Motor neuron (in vitro differentiated cells): ENCODE measurements at regions not wholly inside any gene's neighbourhood (a gene's known extent, or its start where the extent isn't known, plus 50 kb on each side); places are given as distances from the start of the nearest gene placed in this dataset.

ENCODE experiments used
- ATAC-seq, 8 experiments: fragments of 200-7000 bp; cut with Tn5 transposase; replicated peaks in 6 of 8; 2 replicates each; pipeline ENCODE4 v1.8.0; 2021; ENCODE audit warnings: mild to moderate bottlenecking in 8 of 8, moderate library complexity in 8 of 8
- H3K27ac ChIP-seq, 2 donors: fragments of 250-450 bp; sonication (Bioruptor Pico); 2 replicates each; pipeline ENCODE4 v1.9.0; 2021; ENCODE audit warnings: antibody characterized with exemption in 2 of 2, mild to moderate bottlenecking in 2 of 2, moderate library complexity in 1 of 2
- H3K4me1 ChIP-seq, 2 donors: fragments of 250-450 bp; sonication (Bioruptor Pico); replicated peaks in 1 of 2; 2 replicates each; pipeline ENCODE4 v1.6.1; 2021; ENCODE audit warnings: antibody characterized with exemption in 2 of 2, mild to moderate bottlenecking in 2 of 2, moderate library complexity in 1 of 2
- H3K4me3 ChIP-seq, 5 donors: fragments of 250-450 bp; sonication (Bioruptor Pico); 2 replicates each; pipeline ENCODE4 v1.9.0; 2021; ENCODE audit warnings: antibody characterized with exemption in 5 of 5, mild to moderate bottlenecking in 5 of 5, moderate library complexity in 4 of 5
- WGBS, 10 experiments: fragments of 450-650 bp; shearing (Covaris generic); methylation state at CpG; one replicate each; pipeline ENCODE4 v1.0.0; 2022; 5-methylcytosine and 5-hydroxymethylcytosine counted together
- in situ Hi-C, 9 experiments: fragments of 400-800 bp; cut with MboI; loops; one replicate each; pipeline ENCODE4 v1.15.0; 2021; ENCODE audit warnings: low sequenced_read_pairs in 9 of 9, low pct_unique_long_range_greater_than_20kb in 2 of 9; ENCODE audit not compliant: unreplicated experiment in 9 of 9

- 40 to 100% (median 83%) methylated on average over 1 to 2 of the region's 2 CpGs; no CpG with 5 or more reads in 2 of the 10 experiments for WGBS, 10 experiments
- Histone ChIP-seq H3K4me1 (no peaks in the 10 kb centered on the region), H3K4me3 (no peak overlapping the region), H3K27ac (no peak overlapping the region)
- in situ Hi-C loops = loop anchor here in 1 of 9 experiments (25.0 kb wide), 1 partner anchor 827 kb away; no protein-coding TSS in a partner anchor
- no peak for ATAC-seq
Observed at GRCh38 chr4:125760201-125760819, 445.6 kb downstream of the FAT4 start.

GRCh38 chr4:125760956-125761355 is 446.2 kb downstream of the FAT4 start:
- H3K4me1 ChIP-seq = no peaks in the 10 kb centered on the region
- ATAC-seq = no peak
- in situ Hi-C loops = loop anchor here in 1 of 9 experiments (25.0 kb wide), 1 partner anchor 826 kb away; no protein-coding TSS in a partner anchor
- no peak overlapping the region for H3K27ac ChIP-seq
- no peak overlapping the region for H3K4me3 ChIP-seq
- WGBS, 10 experiments = 53 to 100% (median 75%) methylated on average over 1 to 3 of the region's 3 CpGs

GRCh38 chr4:125762537-125762936 is 447.8 kb downstream of the FAT4 start:
- in situ Hi-C loops = loop anchor here in 1 of 9 experiments (25.0 kb wide), 1 partner anchor 825 kb away; no protein-coding TSS in a partner anchor
- 58 to 100% (median 86%) methylated on average over 1 to 3 of the region's 3 CpGs; no CpG with 5 or more reads in 3 of the 10 experiments for WGBS, 10 experiments
- no peak overlapping the region for H3K27ac ChIP-seq
- no peak overlapping the region for H3K4me3 ChIP-seq
- no peak for ATAC-seq
- peaks cover 0 to 4% of the 10 kb centered on the region in 2 donors for H3K4me1 ChIP-seq

GRCh38 chr4:125765941-125766340 is 451.2 kb downstream of the FAT4 start:
- Histone ChIP-seq H3K27ac (no peak overlapping the region), H3K4me1 (peaks cover 0 to 4% of the 10 kb centered on the region in 2 donors), H3K4me3 (no peak overlapping the region)
- no peak for ATAC-seq
- in situ Hi-C loops = loop anchor here in 1 of 9 experiments (25.0 kb wide), 1 partner anchor 821 kb away; no protein-coding TSS in a partner anchor

- 58 to 93% (median 83%) methylated on average over 2 to 6 of the region's 6 CpGs for WGBS, 10 experiments
- no peak for ATAC-seq
- peaks cover 0 to 4% of the 10 kb centered on the region in 2 donors for H3K4me1 ChIP-seq
- no peak overlapping the region for H3K27ac ChIP-seq
- H3K4me3 ChIP-seq = no peak overlapping the region
- in situ Hi-C loops = loop anchor here in 1 of 9 experiments (25.0 kb wide), 1 partner anchor 816 kb away; no protein-coding TSS in a partner anchor
Observed at GRCh38 chr4:125770814-125771398, 456.2 kb downstream of the FAT4 start.

GRCh38 chr4:125772680-125773079 is 457.9 kb downstream of the FAT4 start:
- WGBS, 10 experiments = 56 to 100% (median 100%) methylated on average over 1 of the region's 1 CpG; no CpG with 5 or more reads in 2 of the 10 experiments
- no peak overlapping the region for H3K27ac ChIP-seq
- no peak for ATAC-seq
- no peaks in the 10 kb centered on the region for H3K4me1 ChIP-seq
- H3K4me3 ChIP-seq = no peak overlapping the region
- in situ Hi-C loops = loop anchor here in 1 of 9 experiments (25.0 kb wide), 1 partner anchor 815 kb away; no protein-coding TSS in a partner anchor

- no peaks in the 10 kb centered on the region for H3K4me1 ChIP-seq
- H3K27ac ChIP-seq = no peak overlapping the region
- 88 to 100% (median 96%) methylated on average over 1 of the region's 1 CpG; no CpG with 5 or more reads in 2 of the 10 experiments for WGBS, 10 experiments
- in situ Hi-C loops = loop anchor here in 1 of 9 experiments (25.0 kb wide), 1 partner anchor 814 kb away; no protein-coding TSS in a partner anchor
- no peak overlapping the region for H3K4me3 ChIP-seq
- no peak for ATAC-seq
Observed at GRCh38 chr4:125773502-125773901, 458.7 kb downstream of the FAT4 start.

- in situ Hi-C loops = loop anchor here in 1 of 9 experiments (25.0 kb wide), 1 partner anchor 813 kb away; no protein-coding TSS in a partner anchor
- 50 to 100% (median 77%) methylated on average over 1 to 2 of the region's 2 CpGs; no CpG with 5 or more reads in 1 of the 10 experiments for WGBS, 10 experiments
- no peak for ATAC-seq
- H3K4me1 ChIP-seq = no peaks in the 10 kb centered on the region
- no peak overlapping the region for H3K27ac ChIP-seq
- no peak overlapping the region for H3K4me3 ChIP-seq
Observed at GRCh38 chr4:125773931-125774330, 459.2 kb downstream of the FAT4 start.

- in situ Hi-C loops = no loop called here
- no peak overlapping the region for H3K4me3 ChIP-seq
- WGBS, 10 experiments = 31 to 94% (median 67%) methylated on average over 2 to 4 of the region's 4 CpGs; no CpG with 5 or more reads in 4 of the 10 experiments
- H3K27ac ChIP-seq = no peak overlapping the region
- no peak for ATAC-seq
- H3K4me1 ChIP-seq = no peaks in the 10 kb centered on the region
Observed at GRCh38 chr4:125776146-125776545, 461.4 kb downstream of the FAT4 start.

- peak in 2 of 8 experiments; percentile 38 to 44 for ATAC-seq
- no peak overlapping the region for H3K27ac ChIP-seq
- no peak overlapping the region for H3K4me3 ChIP-seq
- peaks cover 0 to 4% of the 10 kb centered on the region in 2 donors for H3K4me1 ChIP-seq
- in situ Hi-C loops = no loop called here
Observed at GRCh38 chr4:125780164-125780563, 465.4 kb downstream of the FAT4 start.

GRCh38 chr4:125780747-125781146 is 466.0 kb downstream of the FAT4 start:
- 20 to 100% (median 91%) methylated on average over 1 to 3 of the region's 3 CpGs for whole genome bisulfite sequencing, 10 experiments
- in situ Hi-C loops = no loop called here
- Histone ChIP-seq H3K27ac (no peak overlapping the region), H3K4me1 (peaks cover 0 to 4% of the 10 kb centered on the region in 2 donors), H3K4me3 (no peak overlapping the region)
- no peak for ATAC-seq

GRCh38 chr4:125781651-125782050 is 466.9 kb downstream of the FAT4 start:
- Histone ChIP-seq H3K4me3 (no peak overlapping the region), H3K4me1 (peaks cover 0 to 4% of the 10 kb centered on the region in 2 donors), H3K27ac (no peak overlapping the region)
- 18 to 100% (median 69%) methylated on average over 1 to 4 of the region's 4 CpGs for WGBS, 10 experiments
- in situ Hi-C loops = no loop called here
- ATAC-seq = no peak

GRCh38 chr4:125784741-125785140 is 470.0 kb downstream of the FAT4 start:
- Histone ChIP-seq H3K4me1 (peaks cover 0 to 4% of the 10 kb centered on the region in 2 donors), H3K27ac (no peak overlapping the region), H3K4me3 (no peak overlapping the region)
- no peak for ATAC-seq
- in situ Hi-C loops = no loop called here
